ENCODE measurements at regions not wholly inside any gene's neighbourhood (a gene's known extent, or its start where the extent isn't known, plus 50 kb on each side); places are given as distances from the start of the nearest gene placed in this dataset.

DNA sequence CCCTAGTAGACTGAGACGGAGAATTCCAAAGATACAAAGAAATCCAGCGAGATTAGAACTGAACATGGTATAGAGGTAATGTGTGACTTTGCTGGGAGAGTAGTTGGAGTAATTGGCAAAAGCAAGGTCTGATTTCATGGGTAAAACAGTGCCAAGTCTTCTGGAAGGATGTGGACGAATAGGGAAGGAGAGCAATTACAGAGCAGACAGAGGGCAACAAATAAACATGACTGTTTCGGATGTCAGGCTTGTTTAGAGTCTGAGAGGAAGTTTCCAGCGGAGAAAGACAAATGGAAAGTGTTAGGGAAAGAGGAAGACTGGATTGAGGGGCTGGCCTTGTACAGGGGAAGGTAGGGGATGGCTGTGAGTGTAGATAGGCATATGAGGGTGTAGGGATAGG is 190.4 kb upstream of the ADRA1D start:
- Histone ChIP-seq H3K79me2 (ENCODE audit: control insufficient read depth, insufficient read depth, low read length) (no peaks in the 10 kb centered on the region), H3K4me2 (ENCODE audit: insufficient read depth, low read length) (no peak overlapping the region), H3K4me1 (ENCODE audit: control insufficient read depth, extremely low read depth, insufficient read depth, low read length) (no peaks in the 10 kb centered on the region), H3K4me3 (replicated peaks in 1 of 3; ENCODE audit: insufficient read depth in 1 of 3, low read depth in 1 of 3, low read length in 3 of 3) (no peak overlapping the region), H3K27me3 (ENCODE audit: control insufficient read depth in 2 of 2, insufficient read depth in 2 of 2, low read length in 2 of 2) (peaks cover 4 to 11% of the 10 kb centered on the region in 2 experiments), H3K9me3 (replicated peaks; ENCODE audit: control insufficient read depth, insufficient read depth, low read length) (no peaks in the 10 kb centered on the region), H2AFZ (ENCODE audit: low read depth, low read length) (no peak overlapping the region), H3K27ac (ENCODE audit: insufficient read depth, low read depth, low read length) (no peak overlapping the region), H3K9me1 (replicated peaks; ENCODE audit: control insufficient read depth, extremely low read depth, insufficient read depth, low read length) (no peaks in the 10 kb centered on the region), H3K36me3 (ENCODE audit: control insufficient read depth in 2 of 2, extremely low read depth in 1 of 2, insufficient read depth in 2 of 2, low read length in 2 of 2) (no peaks in the 10 kb centered on the region), H4K20me1 (replicated peaks; ENCODE audit: control insufficient read depth, extremely low read depth, insufficient read depth, low read length) (no peaks in the 10 kb centered on the region), H3K9ac (replicated peaks; ENCODE audit: extremely low read depth, insufficient read depth, low read length) (no peak overlapping the region)
- DNase-seq (ENCODE audit: low read depth, low spot score) (no peak), FAIRE-seq (no peak)
- no peak for TF ChIP-seq POLR2AphosphoS5 (IDR thresholded peaks at IDR 0.05; ENCODE audit: insufficient read depth, low read depth, low read length)
- dilution Hi-C loops (cut with MboI; ENCODE audit: extremely low pct_ligation_motif_present, low sequenced_read_pairs): no loop called here
- intact Hi-C loops (cut with micrococcal nuclease): no loop called here
- no TSS peak for BruUV-seq (replicated peaks)
- ChIA-PET POLR2A (no interaction called here), CTCF (no interaction called here)

DNA sequence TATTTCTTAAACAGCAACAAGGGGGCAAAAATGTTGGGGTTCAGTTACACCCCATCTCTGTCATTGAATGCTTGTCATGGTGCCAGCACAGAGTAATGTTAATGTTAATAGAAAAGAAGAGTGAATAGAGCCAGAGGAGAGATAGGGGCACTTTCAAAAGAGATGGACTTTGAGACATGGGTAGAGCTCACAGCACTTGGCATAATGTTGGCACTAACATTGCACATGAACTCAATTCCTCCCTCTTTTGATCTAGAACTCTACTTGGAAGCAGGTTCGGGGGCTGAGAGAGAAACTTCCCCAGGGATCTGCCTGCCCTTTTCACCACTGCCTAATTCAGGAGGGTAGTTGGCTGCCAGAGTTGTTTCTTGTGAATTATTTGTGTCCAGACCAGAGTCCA is 188.0 kb upstream of the ADRA1D start:
- H3K27me3 ChIP-seq (ENCODE audit: control insufficient read depth in 2 of 2, insufficient read depth in 2 of 2, low read length in 2 of 2): peaks cover 8 to 14% of the 10 kb centered on the region in 2 experiments
- TF ChIP-seq MYC (IDR thresholded peaks at IDR 0.05; ENCODE audit: low read depth, low read length) (no peak), POLR2AphosphoS5 (IDR thresholded peaks at IDR 0.05; ENCODE audit: insufficient read depth, low read depth, low read length) (no peak), FOS (IDR thresholded peaks at IDR 0.05; ENCODE audit: borderline replicate concordance, insufficient read depth, low read length) (no peak), MAX (IDR thresholded peaks at IDR 0.05; ENCODE audit: insufficient read depth, insufficient read length) (no peak), EZH2 (IDR thresholded peaks at IDR 0.05; ENCODE audit: borderline replicate concordance, low read depth, low read length, severe bottlenecking) (no peak), POLR2A (IDR thresholded peaks at IDR 0.05; ENCODE audit: low read depth, low read length) (no peak), JUN (IDR thresholded peaks at IDR 0.05; ENCODE audit: borderline replicate concordance, insufficient read depth, insufficient read length, low read depth) (no peak), GATA2 (IDR thresholded peaks at IDR 0.05; ENCODE audit: insufficient read depth, insufficient read length, low read depth, low read length) (no peak)
- TF ChIP-seq, protein P1, sequence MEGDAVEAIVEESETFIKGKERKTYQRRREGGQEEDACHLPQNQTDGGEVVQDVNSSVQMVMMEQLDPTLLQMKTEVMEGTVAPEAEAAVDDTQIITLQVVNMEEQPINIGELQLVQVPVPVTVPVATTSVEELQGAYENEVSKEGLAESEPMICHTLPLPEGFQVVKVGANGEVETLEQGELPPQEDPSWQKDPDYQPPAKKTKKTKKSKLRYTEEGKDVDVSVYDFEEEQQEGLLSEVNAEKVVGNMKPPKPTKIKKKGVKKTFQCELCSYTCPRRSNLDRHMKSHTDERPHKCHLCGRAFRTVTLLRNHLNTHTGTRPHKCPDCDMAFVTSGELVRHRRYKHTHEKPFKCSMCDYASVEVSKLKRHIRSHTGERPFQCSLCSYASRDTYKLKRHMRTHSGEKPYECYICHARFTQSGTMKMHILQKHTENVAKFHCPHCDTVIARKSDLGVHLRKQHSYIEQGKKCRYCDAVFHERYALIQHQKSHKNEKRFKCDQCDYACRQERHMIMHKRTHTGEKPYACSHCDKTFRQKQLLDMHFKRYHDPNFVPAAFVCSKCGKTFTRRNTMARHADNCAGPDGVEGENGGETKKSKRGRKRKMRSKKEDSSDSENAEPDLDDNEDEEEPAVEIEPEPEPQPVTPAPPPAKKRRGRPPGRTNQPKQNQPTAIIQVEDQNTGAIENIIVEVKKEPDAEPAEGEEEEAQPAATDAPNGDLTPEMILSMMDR (IDR thresholded peaks at IDR 0.05; ENCODE audit: extremely low read depth in 1 of 2, insufficient read depth in 1 of 2, low read depth in 1 of 2, low read length in 2 of 2): no peak
- H3K36me3 ChIP-seq (ENCODE audit: control insufficient read depth in 2 of 2, extremely low read depth in 1 of 2, insufficient read depth in 2 of 2, low read length in 2 of 2): no peaks in the 10 kb centered on the region
- POLR2A ChIA-PET: no interaction called here
- DNase-seq (ENCODE audit: low read depth, low spot score) (no peak), FAIRE-seq (no peak)
- intact Hi-C loops (cut with micrococcal nuclease) (no loop called here), dilution Hi-C loops (cut with MboI; ENCODE audit: extremely low pct_ligation_motif_present, low sequenced_read_pairs) (no loop called here)
- H3K4me1 ChIP-seq (ENCODE audit: control insufficient read depth, extremely low read depth, insufficient read depth, low read length): no peaks in the 10 kb centered on the region
- H3K9ac ChIP-seq (replicated peaks; ENCODE audit: extremely low read depth, insufficient read depth, low read length): no peak overlapping the region
- no peaks in the 10 kb centered on the region for H3K9me3 ChIP-seq (replicated peaks; ENCODE audit: control insufficient read depth, insufficient read depth, low read length)
- H2AFZ ChIP-seq (ENCODE audit: low read depth, low read length): no peak overlapping the region
- CTCF ChIA-PET: no interaction called here
- H3K4me3 ChIP-seq (replicated peaks in 1 of 3; ENCODE audit: insufficient read depth in 1 of 3, low read depth in 1 of 3, low read length in 3 of 3): no peak overlapping the region
- H4K20me1 ChIP-seq (replicated peaks; ENCODE audit: control insufficient read depth, extremely low read depth, insufficient read depth, low read length): no peaks in the 10 kb centered on the region
- H3K4me2 ChIP-seq (ENCODE audit: insufficient read depth, low read length): no peak overlapping the region
- BruUV-seq (replicated peaks): no TSS peak
- H3K9me1 ChIP-seq (replicated peaks; ENCODE audit: control insufficient read depth, extremely low read depth, insufficient read depth, low read length): no peaks in the 10 kb centered on the region
- no peaks in the 10 kb centered on the region for H3K79me2 ChIP-seq (ENCODE audit: control insufficient read depth, insufficient read depth, low read length)
- no peak overlapping the region for H3K27ac ChIP-seq (ENCODE audit: insufficient read depth, low read depth, low read length)
